K562 (cell line): ENCODE measurements at regions not wholly inside any gene's neighbourhood (a gene's known extent, or its start where the extent isn't known, plus 50 kb on each side); places are given as distances from the start of the nearest gene placed in this dataset.

ENCODE experiments used
- ATAC-seq: fragments of 200-7000 bp; cut with Tn5 transposase; 3 replicates; pipeline ENCODE4 v1.9.1; 2020; ENCODE audit warnings: moderate library complexity
- BruUV-seq: library from RNA; stranded (reverse); fragments of 400-500 nt; replicated peaks from 2 replicates; lab custom pipeline; 2021; lab: Mats Ljungman, UMichigan
- CTCF ChIA-PET: fragments of 300-600 bp; formaldehyde crosslinking; extraction: SDS; loops from one replicate; lab custom pipeline; 2021; ENCODE audit warnings: low intra/inter-chr PET ratio; lab: Yijun Ruan, JAX
- POLR2A ChIA-PET: fragments of 300-600, 350-650 bp; sonication (Branson Sonifier 250); formaldehyde crosslinking; extraction: SDS; loops from one replicate; lab custom pipeline; 2021; ENCODE audit warnings: antibody characterized with exemption, inconsistent platforms; lab: Yijun Ruan, JAX
- DNase-seq, 4 experiments: peaks; one replicate each; pipeline versions ENCODE4 v3.0.0 to v3.0.0-alpha.2; 2011 to 2018; ENCODE audit warnings: low spot score in 3 of 4, mixed read lengths in 3 of 4; ENCODE audit errors: extremely low read depth in 1 of 4
- FAIRE-seq: peaks from 2 replicates; lab custom pipeline; 2011; peaks lifted over from hg19 to GRCh38; lab: Jason Lieb, UNC
- H2AFZ ChIP-seq: 2 replicates; pipeline ENCODE4 v1.6.0; 2011; ENCODE audit warnings: low read depth, low read length, control low read depth, inconsistent platforms
- H3K27ac ChIP-seq: fragments of 200-600 bp; 3 replicates; pipeline ENCODE4 v1.8.0; 2011; ENCODE audit warnings: low read depth, mild to moderate bottlenecking, control low read depth, inconsistent platforms, low read length, moderate library complexity, mixed read lengths; ENCODE audit errors: extremely low read depth
- H3K27me3 ChIP-seq, 2 experiments: fragments of 300-600 bp in 1 of 2; 2 replicates in 1 of 2; 3 replicates in 1 of 2; pipeline versions ENCODE4 v1.6.0 to v1.8.0; 2011; ENCODE audit warnings: inconsistent platforms in 2 of 2, low read length in 2 of 2, mild to moderate bottlenecking in 1 of 2, mixed read lengths in 1 of 2, moderate library complexity in 1 of 2; ENCODE audit not compliant: control insufficient read depth in 2 of 2, insufficient read depth in 2 of 2
- H3K36me3 ChIP-seq: fragments of 300-600 bp; 3 replicates; pipeline ENCODE4 v1.8.0; 2011; ENCODE audit warnings: mild to moderate bottlenecking, low read length, inconsistent platforms; ENCODE audit not compliant: control insufficient read depth, insufficient read depth
- H3K4me1 ChIP-seq, 2 experiments: fragments of 200-600 bp in 1 of 2; replicated peaks in 1 of 2; 2 replicates in 1 of 2; 3 replicates in 1 of 2; pipeline versions ENCODE4 v1.5.1 to v1.8.0; 2011; ENCODE audit warnings: inconsistent platforms in 2 of 2, low read length in 2 of 2, mild to moderate bottlenecking in 1 of 2, mixed read lengths in 1 of 2, moderate library complexity in 1 of 2; ENCODE audit not compliant: control insufficient read depth in 2 of 2, insufficient read depth in 2 of 2
- H3K4me2 ChIP-seq: 2 replicates; pipeline ENCODE4 v1.6.1; 2011; ENCODE audit warnings: low read length, control low read depth, inconsistent platforms, mixed read lengths; ENCODE audit not compliant: insufficient read depth
- H3K4me3 ChIP-seq: fragments of 200-600 bp; sonication (generic), shearing (Covaris generic); 2 replicates; pipeline ENCODE4 v1.5.1; 2016; ENCODE audit warnings: control low read depth, inconsistent platforms
- H3K79me2 ChIP-seq: fragments of 200-600 bp; 3 replicates; pipeline ENCODE4 v1.8.0; 2011; ENCODE audit warnings: low read length, inconsistent platforms; ENCODE audit not compliant: control insufficient read depth, insufficient read depth
- H3K9ac ChIP-seq, 2 experiments: 2 replicates each; pipeline versions ENCODE4 v1.6.0 to v1.6.1; 2011; ENCODE audit warnings: low read depth in 2 of 2, low read length in 2 of 2, control low read depth in 1 of 2, inconsistent platforms in 1 of 2, mild to moderate bottlenecking in 1 of 2, mixed read lengths in 1 of 2; ENCODE audit not compliant: insufficient read depth in 1 of 2
- H3K9me1 ChIP-seq: one replicate; pipeline ENCODE4 v1.6.0; 2011; ENCODE audit warnings: inconsistent platforms, mild to moderate bottlenecking, low read length, moderate library complexity; ENCODE audit not compliant: control insufficient read depth, insufficient read depth
- H3K9me3 ChIP-seq: replicated peaks from 2 replicates; pipeline ENCODE4 v1.5.1; 2011; ENCODE audit warnings: low read depth, low read length, inconsistent platforms; ENCODE audit not compliant: control insufficient read depth, insufficient read depth
- H4K20me1 ChIP-seq: replicated peaks from 2 replicates; pipeline ENCODE4 v1.6.1; 2011; ENCODE audit warnings: low read length, inconsistent platforms, mixed read lengths; ENCODE audit not compliant: control insufficient read depth, insufficient read depth
- BRCA1 ChIP-seq, 2 experiments: fragments of 450-650 bp in 1 of 2; sonication (generic) in 1 of 2; formaldehyde crosslinking in 1 of 2; IDR thresholded peaks; 2 replicates each; pipeline versions ENCODE4 v1.5.0 to v1.6.1; 2017 to 2020; ENCODE audit warnings: mild to moderate bottlenecking in 1 of 2, missing genetic modification reagents in 1 of 2
- CSDE1 ChIP-seq, 2 experiments: fragments of 450-650 bp; IDR thresholded peaks; 2 replicates each; pipeline ENCODE4 v1.6.1; 2016; ENCODE audit warnings: mild to moderate bottlenecking in 1 of 2
- HMG20A ChIP-seq: fragments of 450-650 bp; formaldehyde crosslinking; conservative IDR thresholded peaks from 2 replicates; pipeline ENCODE4 v1.4.0; 2020; ENCODE audit warnings: mild to moderate bottlenecking, mixed read lengths
- PHB2 ChIP-seq: fragments of 450-650 bp; IDR thresholded peaks from 2 replicates; pipeline ENCODE4 v1.6.1; 2017; ENCODE audit warnings: low read depth
- SIRT6 ChIP-seq: IDR thresholded peaks from one replicate; pipeline ENCODE4 v1.6.1; 2012; ENCODE audit warnings: low read depth, mild to moderate bottlenecking, control low read depth, inconsistent platforms, low read length, moderate library complexity
- ZKSCAN1 ChIP-seq: fragments of 150-350 bp; IDR thresholded peaks from 2 replicates; pipeline ENCODE4 v1.6.1; 2016; ENCODE audit warnings: low read depth, low read length
- WGBS: fragments of 100-300 bp; shearing (Covaris generic); methylation state at CpG from one replicate; pipeline ENCODE4 v1.1.6; 2016; ENCODE audit warnings: low coverage, mixed read lengths; ENCODE audit not compliant: insufficient coverage; ENCODE audit errors: missing lambda C conversion rate; 5-methylcytosine and 5-hydroxymethylcytosine counted together
- in situ Hi-C: fragments of 300-500 bp; cut with MboI; formaldehyde crosslinking; loops from 4 replicates; pipeline ENCODE4 v1.15.0; 2018; ENCODE audit warnings: inconsistent platforms, mixed read lengths
- intact Hi-C: fragments of 100-400 bp; cut with micrococcal nuclease; formaldehyde crosslinking; loops from 2 replicates; pipeline ENCODE4 v1.14.2; 2022
- TF ChIP-seq, protein P1 (sequence below): fragments of 250-450 bp; sonication (Bioruptor Pico); IDR thresholded peaks from 2 replicates; pipeline ENCODE4 v1.6.1; 2021; ENCODE audit warnings: mild to moderate bottlenecking
- TF ChIP-seq, protein P2 (sequence below): fragments of 450-650 bp; formaldehyde crosslinking; IDR thresholded peaks from 2 replicates; pipeline ENCODE4 v1.4.0; 2020; ENCODE audit warnings: mild to moderate bottlenecking, moderate library complexity
- TF ChIP-seq, protein P3 (sequence below): IDR thresholded peaks from 2 replicates; pipeline ENCODE4 v1.6.1; 2016; ENCODE audit warnings: missing genetic modification characterization, missing compliant biosample characterization
- TF ChIP-seq, protein P4 (sequence below): fragments of 150-350 bp; IDR thresholded peaks from 2 replicates; pipeline ENCODE4 v1.6.1; 2014; ENCODE audit warnings: low read depth, mild to moderate bottlenecking, low read length, borderline replicate concordance

DNA sequence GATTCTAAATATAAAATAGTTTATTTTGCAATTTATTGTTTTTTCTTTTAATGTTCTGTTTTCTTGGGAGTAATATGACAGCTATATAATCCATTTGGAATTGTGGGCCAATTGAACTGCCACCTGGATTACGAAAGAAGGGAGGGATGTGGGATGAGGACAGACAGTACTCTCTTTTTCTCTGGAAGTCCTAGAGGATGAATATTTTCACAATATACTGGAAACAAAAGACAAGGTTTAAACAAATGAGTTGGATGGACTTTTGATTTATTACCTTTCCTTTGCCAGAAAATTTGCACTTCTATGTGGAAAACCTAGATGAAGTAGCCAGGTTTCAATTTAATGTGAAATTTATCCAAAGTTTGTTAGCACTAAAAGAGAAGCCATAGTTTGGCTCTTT lies 325.5 kb upstream of the IMPG1 start:
- Histone ChIP-seq H3K4me1 (no peaks in the 10 kb centered on the region), H4K20me1 (no peaks in the 10 kb centered on the region), H3K9ac (no peak overlapping the region), H3K4me2 (no peak overlapping the region), H3K27me3 (no peaks in the 10 kb centered on the region), H3K36me3 (no peaks in the 10 kb centered on the region), H3K27ac (no peak overlapping the region), H3K4me3 (no peak overlapping the region)
- DNase-seq (no peak), FAIRE-seq (no peak)
- ChIA-PET CTCF (no interaction called here), POLR2A (no interaction called here)
- TF ChIP-seq BRCA1 (IDR thresholded peaks at IDR 0.05) (no peak), BRCA1 (CRISPR knock-in tag; IDR thresholded peaks at IDR 0.05) (no peak), PHB2 (no peak)
- TF ChIP-seq, protein P1, sequence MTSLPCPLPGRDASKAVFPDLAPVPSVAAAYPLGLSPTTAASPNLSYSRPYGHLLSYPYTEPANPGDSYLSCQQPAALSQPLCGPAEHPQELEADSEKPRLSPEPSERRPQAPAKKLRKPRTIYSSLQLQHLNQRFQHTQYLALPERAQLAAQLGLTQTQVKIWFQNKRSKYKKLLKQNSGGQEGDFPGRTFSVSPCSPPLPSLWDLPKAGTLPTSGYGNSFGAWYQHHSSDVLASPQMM (CRISPR knock-in tag) = no peak
- TF ChIP-seq, all 486 proteins: peak for 0
- in situ Hi-C loops = no loop called here
- Histone ChIP-seq H3K9me1 (no peaks in the 10 kb centered on the region), H2AFZ (no peak overlapping the region), H3K9me3 (no peaks in the 10 kb centered on the region), H3K79me2 (no peaks in the 10 kb centered on the region)
- intact Hi-C loops = no loop called here
- no TSS peak for BruUV-seq
- no peak for ATAC-seq
- WGBS = 0% methylated on average over 1 of the region's 1 CpG

DNA sequence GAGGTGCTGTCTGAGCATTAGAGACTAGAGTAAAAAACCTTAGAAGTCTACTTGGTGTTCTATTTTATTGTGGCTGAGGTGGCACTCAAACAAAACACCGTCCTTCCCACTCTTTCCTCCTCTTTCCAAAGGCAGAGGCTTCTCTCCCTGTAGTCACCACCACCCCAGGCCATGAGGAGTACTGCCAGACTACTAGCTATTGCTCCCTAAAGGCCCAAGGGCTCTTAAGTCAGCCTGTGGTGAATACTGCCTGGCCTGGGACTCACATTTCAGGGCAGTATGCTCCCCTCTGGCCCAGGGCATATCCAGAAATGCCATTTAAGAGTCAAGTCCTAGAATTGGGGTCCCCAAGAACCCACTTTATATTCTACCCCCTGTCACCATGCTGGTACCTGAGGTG lies 309.7 kb upstream of the IMPG1 start:
- no TSS peak for BruUV-seq
- POLR2A ChIA-PET = no interaction called here
- no peak for TF ChIP-seq SIRT6
- TF ChIP-seq, protein P2, sequence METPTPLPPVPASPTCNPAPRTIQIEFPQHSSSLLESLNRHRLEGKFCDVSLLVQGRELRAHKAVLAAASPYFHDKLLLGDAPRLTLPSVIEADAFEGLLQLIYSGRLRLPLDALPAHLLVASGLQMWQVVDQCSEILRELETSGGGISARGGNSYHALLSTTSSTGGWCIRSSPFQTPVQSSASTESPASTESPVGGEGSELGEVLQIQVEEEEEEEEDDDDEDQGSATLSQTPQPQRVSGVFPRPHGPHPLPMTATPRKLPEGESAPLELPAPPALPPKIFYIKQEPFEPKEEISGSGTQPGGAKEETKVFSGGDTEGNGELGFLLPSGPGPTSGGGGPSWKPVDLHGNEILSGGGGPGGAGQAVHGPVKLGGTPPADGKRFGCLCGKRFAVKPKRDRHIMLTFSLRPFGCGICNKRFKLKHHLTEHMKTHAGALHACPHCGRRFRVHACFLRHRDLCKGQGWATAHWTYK (CRISPR knock-in tag) = no peak
- TF ChIP-seq, protein P3, sequence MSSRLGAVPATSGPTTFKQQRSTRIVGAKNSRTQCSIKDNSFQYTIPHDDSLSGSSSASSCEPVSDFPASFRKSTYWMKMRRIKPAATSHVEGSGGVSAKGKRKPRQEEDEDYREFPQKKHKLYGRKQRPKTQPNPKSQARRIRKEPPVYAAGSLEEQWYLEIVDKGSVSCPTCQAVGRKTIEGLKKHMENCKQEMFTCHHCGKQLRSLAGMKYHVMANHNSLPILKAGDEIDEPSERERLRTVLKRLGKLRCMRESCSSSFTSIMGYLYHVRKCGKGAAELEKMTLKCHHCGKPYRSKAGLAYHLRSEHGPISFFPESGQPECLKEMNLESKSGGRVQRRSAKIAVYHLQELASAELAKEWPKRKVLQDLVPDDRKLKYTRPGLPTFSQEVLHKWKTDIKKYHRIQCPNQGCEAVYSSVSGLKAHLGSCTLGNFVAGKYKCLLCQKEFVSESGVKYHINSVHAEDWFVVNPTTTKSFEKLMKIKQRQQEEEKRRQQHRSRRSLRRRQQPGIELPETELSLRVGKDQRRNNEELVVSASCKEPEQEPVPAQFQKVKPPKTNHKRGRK = no peak
- no peak for TF ChIP-seq HMG20A (CRISPR knock-in tag)
- TF ChIP-seq CSDE1 (IDR thresholded peaks at IDR 0.05) = no peak
- TF ChIP-seq ZKSCAN1 = no peak
- TF ChIP-seq, protein P4, sequence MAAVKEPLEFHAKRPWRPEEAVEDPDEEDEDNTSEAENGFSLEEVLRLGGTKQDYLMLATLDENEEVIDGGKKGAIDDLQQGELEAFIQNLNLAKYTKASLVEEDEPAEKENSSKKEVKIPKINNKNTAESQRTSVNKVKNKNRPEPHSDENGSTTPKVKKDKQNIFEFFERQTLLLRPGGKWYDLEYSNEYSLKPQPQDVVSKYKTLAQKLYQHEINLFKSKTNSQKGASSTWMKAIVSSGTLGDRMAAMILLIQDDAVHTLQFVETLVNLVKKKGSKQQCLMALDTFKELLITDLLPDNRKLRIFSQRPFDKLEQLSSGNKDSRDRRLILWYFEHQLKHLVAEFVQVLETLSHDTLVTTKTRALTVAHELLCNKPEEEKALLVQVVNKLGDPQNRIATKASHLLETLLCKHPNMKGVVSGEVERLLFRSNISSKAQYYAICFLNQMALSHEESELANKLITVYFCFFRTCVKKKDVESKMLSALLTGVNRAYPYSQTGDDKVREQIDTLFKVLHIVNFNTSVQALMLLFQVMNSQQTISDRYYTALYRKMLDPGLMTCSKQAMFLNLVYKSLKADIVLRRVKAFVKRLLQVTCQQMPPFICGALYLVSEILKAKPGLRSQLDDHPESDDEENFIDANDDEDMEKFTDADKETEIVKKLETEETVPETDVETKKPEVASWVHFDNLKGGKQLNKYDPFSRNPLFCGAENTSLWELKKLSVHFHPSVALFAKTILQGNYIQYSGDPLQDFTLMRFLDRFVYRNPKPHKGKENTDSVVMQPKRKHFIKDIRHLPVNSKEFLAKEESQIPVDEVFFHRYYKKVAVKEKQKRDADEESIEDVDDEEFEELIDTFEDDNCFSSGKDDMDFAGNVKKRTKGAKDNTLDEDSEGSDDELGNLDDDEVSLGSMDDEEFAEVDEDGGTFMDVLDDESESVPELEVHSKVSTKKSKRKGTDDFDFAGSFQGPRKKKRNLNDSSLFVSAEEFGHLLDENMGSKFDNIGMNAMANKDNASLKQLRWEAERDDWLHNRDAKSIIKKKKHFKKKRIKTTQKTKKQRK = no peak

More for the DNA sequence above, 309.7 kb upstream of the IMPG1 start:
- Histone ChIP-seq H3K9me1 (no peaks in the 10 kb centered on the region), H3K27ac (no peak overlapping the region), H3K9me3 (no peaks in the 10 kb centered on the region), H3K36me3 (no peaks in the 10 kb centered on the region), H2AFZ (no peak overlapping the region), H3K27me3 (no peaks in the 10 kb centered on the region), H3K79me2 (no peaks in the 10 kb centered on the region), H4K20me1 (no peaks in the 10 kb centered on the region), H3K4me1 (no peaks in the 10 kb centered on the region), H3K4me3 (no peak overlapping the region), H3K9ac (no peak overlapping the region), H3K4me2 (no peak overlapping the region)
- FAIRE-seq = no peak
- 0% methylated on average over 1 of the region's 1 CpG for WGBS
- ATAC-seq = no peak
- CTCF ChIA-PET = no interaction called here
- intact Hi-C loops (no loop called here), in situ Hi-C loops (loop anchor here (5.0 kb wide), 1 partner anchor 845 kb away; no protein-coding TSS in a partner anchor)
- DNase-seq = no peak
